ENCODE measurements at regions not wholly inside any gene's neighbourhood (a gene's known extent, or its start where the extent isn't known, plus 50 kb on each side); places are given as distances from the start of the nearest gene placed in this dataset.
"Not testable (repeated sequence)": the region's sequence is repeated elsewhere in the genome, so short reads cannot be mapped to it uniquely, and the experiment has no call there.

DNA sequence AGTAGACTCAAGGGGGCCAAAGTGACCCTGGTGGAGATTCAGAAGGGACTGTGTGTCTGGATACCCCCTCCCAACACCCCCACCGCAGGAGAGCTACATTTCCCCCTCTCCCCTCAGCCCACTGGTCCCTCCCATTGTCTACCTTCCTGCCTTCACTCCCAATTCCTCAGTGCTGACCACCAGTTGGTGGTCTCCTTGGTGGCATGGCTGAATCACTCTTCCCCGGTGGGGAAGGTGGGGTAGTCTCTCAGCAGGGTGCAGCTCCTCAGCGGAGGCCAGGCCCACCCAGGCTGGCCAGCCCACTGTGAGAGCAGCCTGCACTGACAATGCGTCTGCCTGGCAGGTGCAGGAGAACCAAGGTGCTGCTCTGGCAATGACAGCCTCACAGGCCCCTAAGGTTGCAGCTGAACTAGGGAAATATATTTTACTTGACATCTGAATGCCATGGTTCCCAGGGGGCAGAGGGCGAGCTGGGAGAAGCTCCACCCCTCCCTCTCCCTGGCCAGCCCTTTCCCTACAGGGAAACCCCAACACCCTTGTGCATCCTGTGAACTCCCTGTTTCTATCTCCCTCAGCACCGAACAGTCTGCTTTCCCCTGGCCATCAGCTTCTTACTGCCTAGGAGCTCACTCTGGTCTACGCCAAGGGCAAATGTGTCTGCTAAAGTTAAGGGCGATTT is 62.6 kb upstream of the PAX8 start:
- no peak for DNase-seq (ENCODE audit: low read depth in 2 of 2)

DNA sequence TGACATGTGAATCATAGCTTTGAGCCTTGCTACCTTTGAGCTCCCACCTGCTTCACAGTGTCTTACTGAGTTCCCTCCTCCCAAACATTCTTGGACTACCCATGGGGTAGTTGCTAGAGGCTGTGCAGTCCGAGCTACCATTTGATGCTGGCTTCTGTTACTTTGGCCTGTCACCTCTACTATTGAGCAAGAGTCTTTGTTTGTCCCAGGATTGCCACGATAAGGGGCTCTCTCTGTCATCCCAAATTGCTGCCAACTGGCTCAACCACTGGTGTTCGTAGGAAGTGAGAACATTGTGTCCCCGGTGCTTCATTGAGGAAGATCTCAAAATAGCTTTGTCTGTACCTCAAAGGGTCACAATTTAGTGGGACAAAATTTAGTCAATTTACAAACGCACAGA is 59.1 kb upstream of the PAX8 start:
- no peak for DNase-seq (ENCODE audit: low read depth in 2 of 2)

- DNase-seq (ENCODE audit: low read depth in 2 of 2) = not testable (repeated sequence)
These were observed 57.3 kb upstream of the PAX8 start for GRCh38 chr2:113336040-113336439.

DNA sequence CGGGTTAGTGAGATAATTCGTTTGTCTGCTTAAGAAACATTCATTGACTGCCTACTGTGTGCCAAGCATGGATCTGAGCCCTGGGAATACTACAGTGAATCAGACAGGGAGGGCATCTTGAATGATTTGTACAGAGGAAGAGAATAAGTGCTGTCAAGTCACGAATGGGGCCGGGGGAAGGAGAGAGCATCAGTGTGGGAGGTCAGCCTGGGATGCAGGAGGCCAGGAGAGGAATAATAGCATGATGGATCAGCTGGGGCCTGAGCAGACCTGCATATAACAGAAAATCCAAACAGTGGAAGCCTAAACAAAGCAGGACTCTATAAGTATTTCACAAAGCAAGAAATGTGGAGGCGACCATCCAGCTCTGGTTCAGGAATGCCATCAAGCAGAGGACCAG is 55.4 kb upstream of the PAX8 start:
- DNase-seq (ENCODE audit: low read depth in 2 of 2) = no peak

DNA sequence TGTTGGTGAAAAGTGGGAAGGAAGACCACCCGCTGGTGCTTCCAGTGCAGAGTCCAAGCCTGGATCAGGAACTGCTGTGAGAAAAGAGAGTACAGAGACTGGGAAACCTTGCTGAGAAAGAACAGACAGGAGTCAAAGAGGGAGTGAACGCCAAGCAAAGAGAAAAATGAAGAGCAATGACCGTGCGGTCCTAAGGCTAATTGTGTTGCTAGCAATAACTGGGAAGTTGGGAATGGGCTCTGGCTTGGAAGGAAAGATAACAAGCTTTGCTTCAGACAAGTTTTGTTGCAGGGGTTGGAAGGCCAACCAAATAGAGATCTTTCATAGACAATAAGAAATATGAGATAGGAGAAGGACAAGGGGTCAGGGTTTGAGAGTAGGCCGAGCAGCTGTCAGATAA is 55.0 kb upstream of the PAX8 start:
- DNase-seq (ENCODE audit: low read depth in 2 of 2) = not testable (repeated sequence)

DNA sequence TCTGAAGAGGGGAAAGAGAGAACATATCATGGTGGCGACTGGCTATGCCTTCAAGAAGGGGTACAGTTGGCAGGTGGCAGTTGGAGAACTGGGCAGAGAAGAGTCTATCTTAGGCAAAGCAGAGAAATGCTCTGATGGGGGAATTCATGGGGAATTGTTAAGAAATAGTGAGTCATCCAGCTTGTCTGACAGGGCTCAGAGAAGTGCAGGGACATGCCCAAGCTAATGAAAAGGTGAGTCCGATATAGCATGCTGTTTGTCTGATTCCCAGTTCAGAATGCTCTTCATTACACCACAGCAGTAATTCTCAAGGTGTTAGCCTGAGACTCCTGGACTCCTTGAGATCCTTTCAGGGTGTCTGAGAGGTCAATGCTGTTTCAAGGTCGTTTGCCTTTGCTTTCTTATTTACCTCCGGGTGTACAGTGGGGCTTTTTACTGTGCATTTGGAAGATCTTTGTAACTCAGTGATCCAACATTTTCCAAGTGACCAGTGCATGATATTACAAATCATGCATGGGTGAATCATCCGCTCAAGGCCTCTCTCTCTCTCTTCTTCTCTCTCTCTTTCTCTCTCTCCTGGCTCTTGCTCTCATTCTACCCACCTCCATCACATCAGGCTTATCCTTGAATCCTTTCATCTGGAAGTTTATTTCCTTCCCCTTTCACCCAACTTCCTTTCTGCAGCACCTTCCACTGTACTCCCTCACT is 51.5 kb upstream of the PAX8 start:
- not testable (repeated sequence) for DNase-seq (ENCODE audit: low read depth in 2 of 2)

GRCh38 chr2:113328973-113329372 is 50.3 kb upstream of the PAX8 start:
- not testable (repeated sequence) for DNase-seq (ENCODE audit: low read depth in 2 of 2)

- DNase-seq (ENCODE audit: low read depth in 2 of 2) = not testable (repeated sequence)
These were observed 49.9 kb upstream of the PAX8 start for GRCh38 chr2:113328572-113328971.
